Heart left ventricle (tissue), 16 donors: ENCODE measurements at regions not wholly inside any gene's neighbourhood (a gene's known extent, or its start where the extent isn't known, plus 50 kb on each side); places are given as distances from the start of the nearest gene placed in this dataset.

ENCODE experiments used
- ATAC-seq, 4 donors: fragments of 200-7000 bp; cut with Tn5 transposase; one replicate each; pipeline ENCODE4 v1.9.1; 2020 to 2022; ENCODE audit warnings: moderate library complexity in 4 of 4, mild to moderate bottlenecking in 3 of 4, moderate number of reproducible peaks in 1 of 4
- DNase-seq, 5 donors: peaks; one replicate each; pipeline ENCODE4 v3.0.0-alpha.2; 2020
- H3K27ac ChIP-seq, 12 donors: fragments of 200-600 bp; sonication (generic) in 4 of 12; one replicate each; pipeline versions ENCODE4 v1.5.0 to v1.8.0; 2016 to 2022; ENCODE audit warnings: mild to moderate bottlenecking in 2 of 12
- H3K27me3 ChIP-seq, 9 donors: fragments of 200-600 bp; sonication (generic) in 2 of 9; one replicate each; pipeline versions ENCODE4 v1.5.1 to v1.8.0; 2016 to 2022; ENCODE audit warnings: mild to moderate bottlenecking in 3 of 9
- H3K36me3 ChIP-seq, 9 donors: fragments of 200-600 bp; sonication (generic) in 2 of 9; one replicate each; pipeline versions ENCODE4 v1.5.0 to v1.8.0; 2018 to 2022; ENCODE audit warnings: mild to moderate bottlenecking in 2 of 9
- H3K4me1 ChIP-seq, 12 donors: fragments of 200-600 bp; sonication (generic) in 4 of 12; one replicate each; pipeline versions ENCODE4 v1.5.0 to v1.8.0; 2016 to 2022; ENCODE audit warnings: mild to moderate bottlenecking in 3 of 12
- H3K4me3 ChIP-seq, 12 donors: fragments of 200-600 bp; sonication (generic) in 4 of 12; one replicate each; pipeline versions ENCODE4 v1.5.0 to v1.8.0; 2017 to 2022; ENCODE audit warnings: mild to moderate bottlenecking in 9 of 12, moderate library complexity in 4 of 12
- H3K9me3 ChIP-seq, 12 donors: fragments of 200-600 bp; sonication (generic) in 4 of 12; one replicate each; pipeline versions ENCODE4 v1.5.0 to v1.8.0; 2016 to 2022; ENCODE audit warnings: mild to moderate bottlenecking in 1 of 12
- POLR2A ChIP-seq, 2 donors: fragments of 450-650 bp; IDR thresholded peaks; one replicate each; pipeline ENCODE4 v1.6.1; 2017; ENCODE audit warnings: antibody characterized with exemption in 2 of 2, mild to moderate bottlenecking in 2 of 2, moderate library complexity in 2 of 2
- WGBS, 4 donors: extraction: QIAGEN DNeasy Blood & Tissue Kit in 2 of 4; methylation state at CpG; one replicate each; pipeline versions ENCODE4 v1.1.5 to v1.1.7; 2013 to 2018; 5-methylcytosine and 5-hydroxymethylcytosine counted together
- intact Hi-C, 10 donors: fragments of 100-400 bp; cut with DNase I; formaldehyde crosslinking; loops; one replicate each; pipeline versions ENCODE4 v1.11.1 to v1.14.2; 2022
- TF ChIP-seq, protein P1 (sequence below), 12 donors: fragments of 200-600 bp; sonication (generic) in 4 of 12; IDR thresholded peaks; one replicate each; pipeline versions ENCODE4 v1.5.0 to v1.8.0; 2018 to 2022; ENCODE audit warnings: antibody characterized with exemption in 12 of 12, mild to moderate bottlenecking in 5 of 12
- donor health status: ischemic (EF 13 %, LVEDD 7.1; RV severe dilation, severe dysfunction).
- donor health status: healthy with polysubstance abuse.
- donor health status: DM: no; HTN: yes; CAD: no.
- donor health status: DM: no; HTN: no; CAD: no.
- donor health status: ischemic (EF 25% LVEDD 6.9; RV normal size, moderate dysfunction).
- donor health status: ischemic (EF 25% LVEDD 5.7; RV mildly dilated, moderate dysfunction).
- donor health status: healthy.
- donor health status: DM: yes; HTN: yes; CAD: no.
- donor health status: ischemic (EF 35%, LVEDD 5.7; RV mildly dilated, moderate dysfunction).
- donor health status: nonischemic (EF 11% LVEDD 7.7; RV severe dilation, severe dysfunction).
- donor health status: DM: yes; HTN: yes; CAD: no.
- donor health status: PGD.
- donor health status: ischemic (EF 29% LVEDD 5.4; RV normal size, mild dysfunction).
- donor health status: nonischemic (EF 23%, LVEDD 6.1; RV moderate dilation, normal function).

DNA sequence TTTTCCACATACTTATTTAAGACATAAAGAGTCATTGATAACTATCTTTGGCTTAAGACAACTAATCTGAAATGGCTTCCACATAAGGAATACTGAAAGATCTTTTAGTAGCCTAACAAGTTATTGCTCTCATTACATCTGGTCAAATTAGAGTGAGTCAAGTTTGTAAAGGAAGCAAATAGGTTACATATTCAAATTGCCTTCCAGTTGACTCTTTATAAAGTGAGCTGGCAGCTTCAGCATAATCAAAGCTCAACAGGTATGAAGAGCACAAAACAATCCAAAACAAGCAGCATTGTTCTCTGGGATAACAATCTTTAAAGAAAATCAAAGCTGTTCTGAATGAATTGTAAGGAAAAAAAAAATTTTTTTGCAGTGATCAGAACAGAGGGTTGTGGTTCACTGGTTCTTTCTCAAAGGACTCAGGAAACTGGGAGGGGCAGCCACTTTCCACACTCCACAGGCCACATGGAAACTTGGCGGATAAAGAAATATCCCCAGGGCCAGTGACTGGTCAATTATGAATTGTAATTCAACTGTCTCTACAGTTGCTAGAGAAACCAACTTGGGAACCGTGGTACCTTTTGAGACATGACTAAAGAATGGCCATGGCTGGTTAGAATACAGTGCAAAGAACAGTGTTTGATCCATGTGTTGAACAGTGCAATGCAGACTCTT, 369.3 kb upstream of the KCNH7 start:
- Histone ChIP-seq H3K9me3 (no peaks in the 10 kb centered on the region), H3K4me3 (no peak overlapping the region), H3K4me1 (no peaks in the 10 kb centered on the region), H3K27ac (no peak overlapping the region), H3K36me3 (no peaks in the 10 kb centered on the region), H3K27me3 (no peaks in the 10 kb centered on the region)
- intact Hi-C loops = no loop called here
- TF ChIP-seq POLR2A (IDR thresholded peaks at IDR 0.05) = no peak
- TF ChIP-seq, protein P1, sequence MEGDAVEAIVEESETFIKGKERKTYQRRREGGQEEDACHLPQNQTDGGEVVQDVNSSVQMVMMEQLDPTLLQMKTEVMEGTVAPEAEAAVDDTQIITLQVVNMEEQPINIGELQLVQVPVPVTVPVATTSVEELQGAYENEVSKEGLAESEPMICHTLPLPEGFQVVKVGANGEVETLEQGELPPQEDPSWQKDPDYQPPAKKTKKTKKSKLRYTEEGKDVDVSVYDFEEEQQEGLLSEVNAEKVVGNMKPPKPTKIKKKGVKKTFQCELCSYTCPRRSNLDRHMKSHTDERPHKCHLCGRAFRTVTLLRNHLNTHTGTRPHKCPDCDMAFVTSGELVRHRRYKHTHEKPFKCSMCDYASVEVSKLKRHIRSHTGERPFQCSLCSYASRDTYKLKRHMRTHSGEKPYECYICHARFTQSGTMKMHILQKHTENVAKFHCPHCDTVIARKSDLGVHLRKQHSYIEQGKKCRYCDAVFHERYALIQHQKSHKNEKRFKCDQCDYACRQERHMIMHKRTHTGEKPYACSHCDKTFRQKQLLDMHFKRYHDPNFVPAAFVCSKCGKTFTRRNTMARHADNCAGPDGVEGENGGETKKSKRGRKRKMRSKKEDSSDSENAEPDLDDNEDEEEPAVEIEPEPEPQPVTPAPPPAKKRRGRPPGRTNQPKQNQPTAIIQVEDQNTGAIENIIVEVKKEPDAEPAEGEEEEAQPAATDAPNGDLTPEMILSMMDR (IDR thresholded peaks at IDR 0.05) = no peak
- DNase-seq (no peak), ATAC-seq (no peak)
- WGBS, 4 donors = 60 to 86% (median 77%) methylated on average over 2 of the region's 2 CpGs

DNA sequence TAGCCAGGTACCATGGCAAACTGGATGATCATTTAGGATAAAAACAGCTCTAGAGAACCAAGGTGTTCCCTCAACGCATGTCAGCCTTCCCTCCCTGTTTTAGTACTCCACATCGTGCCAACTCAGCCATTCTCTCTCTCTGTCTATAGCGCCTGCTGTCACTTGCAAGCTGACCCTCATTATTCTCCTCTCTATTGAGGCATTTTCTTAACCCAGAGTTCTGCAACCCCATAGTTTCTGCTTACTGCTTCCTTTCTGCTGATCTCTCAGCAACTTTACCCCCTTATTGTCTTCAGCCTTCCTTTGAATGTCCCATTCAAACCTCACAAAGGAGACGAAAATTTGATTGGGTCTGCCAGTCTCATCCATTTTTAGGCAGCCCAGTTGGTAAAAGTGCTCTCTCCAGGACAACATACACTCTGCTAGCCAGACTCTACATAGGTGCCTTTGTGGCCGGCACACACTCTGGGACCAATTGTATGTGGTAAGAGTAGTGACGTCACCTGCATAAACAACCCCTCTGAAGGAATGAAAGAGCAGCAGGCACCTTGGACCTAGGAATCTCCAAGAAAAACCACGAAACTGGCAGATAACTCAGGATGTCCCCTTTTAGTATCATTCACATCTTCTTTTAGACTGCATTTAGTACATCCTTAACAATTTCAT, 367.2 kb upstream of the KCNH7 start:
- 68 to 73% (median 73%) methylated on average over 7 of the region's 7 CpGs for WGBS, 4 donors
- no peak overlapping the region for H3K4me3 ChIP-seq
- no peaks in the 10 kb centered on the region for H3K9me3 ChIP-seq
- no peaks in the 10 kb centered on the region for H3K4me1 ChIP-seq
- H3K27ac ChIP-seq = no peak overlapping the region
- ATAC-seq = no peak
- TF ChIP-seq, protein P1 (IDR thresholded peaks at IDR 0.05) = no peak
- no peak for TF ChIP-seq POLR2A (IDR thresholded peaks at IDR 0.05)
- no peaks in the 10 kb centered on the region for H3K27me3 ChIP-seq
- intact Hi-C loops = no loop called here
- H3K36me3 ChIP-seq = no peaks in the 10 kb centered on the region
- DNase-seq = no peak

DNA sequence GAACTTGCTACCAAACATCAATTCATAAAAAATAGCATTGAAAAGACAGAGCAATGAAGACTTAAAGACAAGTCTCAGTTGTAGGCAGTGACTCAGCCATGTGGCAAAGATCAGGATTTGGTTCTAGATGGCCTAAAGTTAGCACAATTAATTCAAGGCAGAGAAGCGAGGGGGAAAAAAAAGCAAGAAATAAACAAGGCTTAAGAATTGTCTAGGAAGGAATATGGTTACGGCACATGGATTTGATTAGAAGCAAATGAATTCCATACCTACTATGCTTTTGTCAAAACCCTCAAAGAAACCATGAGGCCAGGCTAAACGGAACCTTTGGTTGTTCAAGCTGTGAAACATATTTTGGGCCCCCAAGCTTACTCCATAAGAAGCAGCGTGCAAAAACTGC, 362.2 kb upstream of the KCNH7 start:
- no peaks in the 10 kb centered on the region for H3K36me3 ChIP-seq
- H3K4me3 ChIP-seq = no peak overlapping the region
- no peaks in the 10 kb centered on the region for H3K27me3 ChIP-seq
- H3K9me3 ChIP-seq = peaks cover 0 to 9% (median 0%) of the 10 kb centered on the region in 12 donors
- 88 to 93% (median 91%) methylated on average over 4 of the region's 4 CpGs for WGBS, 4 donors
- DNase-seq (no peak), ATAC-seq (no peak)
- no peaks in the 10 kb centered on the region for H3K4me1 ChIP-seq
- TF ChIP-seq POLR2A (IDR thresholded peaks at IDR 0.05) = no peak
- TF ChIP-seq, protein P1 (IDR thresholded peaks at IDR 0.05) = no peak
- intact Hi-C loops = no loop called here
- no peak overlapping the region for H3K27ac ChIP-seq

DNA sequence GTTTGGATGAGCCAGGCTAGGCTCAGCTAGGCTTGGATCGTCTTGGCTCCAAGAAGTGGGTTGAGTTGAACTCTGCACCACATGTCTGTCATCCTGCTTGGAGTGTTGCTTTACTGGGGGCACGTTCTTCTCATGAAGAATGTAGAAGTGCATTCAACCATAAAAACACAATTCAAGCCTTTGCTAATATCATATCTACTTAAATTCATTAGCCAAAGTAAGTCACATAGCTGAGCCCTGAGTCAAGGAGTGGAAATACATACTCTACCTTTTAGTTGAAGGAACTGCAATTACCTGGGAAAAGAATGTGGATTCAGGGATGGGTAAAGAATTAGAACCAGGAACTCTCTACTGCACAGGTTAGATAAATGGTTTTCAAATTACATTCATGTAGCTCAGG, 360.4 kb upstream of the KCNH7 start:
- no peaks in the 10 kb centered on the region for H3K27me3 ChIP-seq
- no peak for ATAC-seq
- H3K4me1 ChIP-seq = no peaks in the 10 kb centered on the region
- WGBS, 4 donors = 80 to 83% (median 81%) methylated on average over 2 of the region's 2 CpGs
- intact Hi-C loops = loop anchor here in 1 of 10 donors (5.0 kb wide), 1 partner anchor 1228 kb away; no protein-coding TSS in a partner anchor
- no peak overlapping the region for H3K4me3 ChIP-seq
- no peaks in the 10 kb centered on the region for H3K36me3 ChIP-seq
- peaks cover 0 to 9% (median 0%) of the 10 kb centered on the region in 12 donors for H3K9me3 ChIP-seq
- TF ChIP-seq POLR2A (IDR thresholded peaks at IDR 0.05) = no peak
- TF ChIP-seq, protein P1 (IDR thresholded peaks at IDR 0.05) = no peak
- no peak for DNase-seq
- no peak overlapping the region for H3K27ac ChIP-seq
